ENCODE measurements at regions not wholly inside any gene's neighbourhood (a gene's known extent, or its start where the extent isn't known, plus 50 kb on each side); places are given as distances from the start of the nearest gene placed in this dataset.

- intact Hi-C loops (cut with micrococcal nuclease; ENCODE audit: unreplicated experiment) = no loop called here
- Mint-ChIP-seq H3K4me3 (ENCODE audit: low read depth, unreplicated experiment) (no peak overlapping the region), H3K27me3 (ENCODE audit: unreplicated experiment) (peaks cover 12% of the 10 kb centered on the region), H3K36me3 (ENCODE audit: insufficient read depth, unreplicated experiment) (no peaks in the 10 kb centered on the region), H3K4me1 (ENCODE audit: low read depth, unreplicated experiment) (no peaks in the 10 kb centered on the region), H3K27ac (ENCODE audit: unreplicated experiment) (no peak overlapping the region), H3K9me3 (ENCODE audit: low read depth, unreplicated experiment) (no peaks in the 10 kb centered on the region)
- no peak for TF ChIP-seq CTCF (IDR thresholded peaks at IDR 0.05; ENCODE audit: unreplicated experiment)
- no peak for DNase-seq
- BruUV-seq (replicated peaks) = no TSS peak
- CTCF ChIA-PET = no interaction called here
Observed at GRCh38 chr9:99457406-99457805, 235.3 kb downstream of the SEC61B start.

DNA sequence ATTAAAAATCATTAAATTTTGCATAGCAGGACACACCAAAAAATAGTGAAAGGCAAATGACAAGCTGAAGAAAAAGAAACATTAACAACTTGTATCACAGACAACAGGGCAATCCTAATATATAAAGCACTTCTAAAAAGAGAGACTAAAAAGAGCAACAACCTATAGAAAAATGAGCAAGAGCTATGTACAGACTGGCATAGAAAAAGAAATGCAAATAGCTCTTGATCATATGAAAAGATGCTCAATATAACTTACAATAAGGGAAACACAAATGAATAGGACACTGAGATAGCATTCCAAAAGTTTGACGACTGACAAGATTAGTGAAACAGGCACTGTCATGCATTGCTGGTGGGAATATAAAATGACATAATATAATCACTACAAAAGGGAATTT lies 235.9 kb downstream of the SEC61B start:
- TF ChIP-seq CTCF (IDR thresholded peaks at IDR 0.05; ENCODE audit: unreplicated experiment) = no peak
- peaks cover 12% of the 10 kb centered on the region for H3K27me3 Mint-ChIP-seq (ENCODE audit: unreplicated experiment)
- no peaks in the 10 kb centered on the region for H3K4me1 Mint-ChIP-seq (ENCODE audit: low read depth, unreplicated experiment)
- H3K36me3 Mint-ChIP-seq (ENCODE audit: insufficient read depth, unreplicated experiment) = no peaks in the 10 kb centered on the region
- intact Hi-C loops (cut with micrococcal nuclease; ENCODE audit: unreplicated experiment) = no loop called here
- no peak overlapping the region for H3K4me3 Mint-ChIP-seq (ENCODE audit: low read depth, unreplicated experiment)
- no peak overlapping the region for H3K27ac Mint-ChIP-seq (ENCODE audit: unreplicated experiment)
- no peak for DNase-seq
- no TSS peak for BruUV-seq (replicated peaks)
- H3K9me3 Mint-ChIP-seq (ENCODE audit: low read depth, unreplicated experiment) = no peaks in the 10 kb centered on the region
- CTCF ChIA-PET = no interaction called here

- Mint-ChIP-seq H3K27ac (ENCODE audit: unreplicated experiment) (no peak overlapping the region), H3K9me3 (ENCODE audit: low read depth, unreplicated experiment) (no peaks in the 10 kb centered on the region), H3K27me3 (ENCODE audit: unreplicated experiment) (peaks cover 9% of the 10 kb centered on the region), H3K36me3 (ENCODE audit: insufficient read depth, unreplicated experiment) (no peaks in the 10 kb centered on the region), H3K4me1 (ENCODE audit: low read depth, unreplicated experiment) (no peaks in the 10 kb centered on the region), H3K4me3 (ENCODE audit: low read depth, unreplicated experiment) (no peak overlapping the region)
- no peak for DNase-seq
- CTCF ChIA-PET = no interaction called here
- no peak for TF ChIP-seq CTCF (IDR thresholded peaks at IDR 0.05; ENCODE audit: unreplicated experiment)
- BruUV-seq (replicated peaks) = no TSS peak
- intact Hi-C loops (cut with micrococcal nuclease; ENCODE audit: unreplicated experiment) = no loop called here
Observed at GRCh38 chr9:99459919-99460318, 237.8 kb downstream of the SEC61B start.

DNA sequence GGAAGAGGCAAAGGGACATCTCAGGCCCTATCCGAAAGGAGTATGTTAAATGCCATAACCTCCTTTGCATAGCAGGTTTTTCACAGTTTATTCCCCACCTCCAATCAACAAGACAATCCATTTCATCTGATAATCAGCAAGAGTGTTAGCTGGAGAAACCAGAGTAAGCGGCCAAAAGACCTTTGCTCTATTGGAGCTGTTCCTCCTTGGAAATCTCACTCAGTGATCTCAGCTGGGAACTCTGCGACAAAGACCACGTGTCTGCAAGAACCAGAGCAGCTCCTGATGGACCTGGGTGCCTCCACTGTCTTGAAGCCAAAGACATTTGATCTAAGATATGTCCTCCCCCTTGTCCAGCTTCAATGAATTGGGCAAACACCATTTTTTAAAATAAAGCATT lies 241.0 kb downstream of the SEC61B start:
- Mint-ChIP-seq H3K27ac (ENCODE audit: unreplicated experiment) (no peak overlapping the region), H3K27me3 (ENCODE audit: unreplicated experiment) (no peaks in the 10 kb centered on the region), H3K4me1 (ENCODE audit: low read depth, unreplicated experiment) (no peaks in the 10 kb centered on the region), H3K9me3 (ENCODE audit: low read depth, unreplicated experiment) (no peaks in the 10 kb centered on the region), H3K4me3 (ENCODE audit: low read depth, unreplicated experiment) (no peak overlapping the region), H3K36me3 (ENCODE audit: insufficient read depth, unreplicated experiment) (no peaks in the 10 kb centered on the region)
- TF ChIP-seq CTCF (IDR thresholded peaks at IDR 0.05; ENCODE audit: unreplicated experiment) = no peak
- no peak for DNase-seq
- intact Hi-C loops (cut with micrococcal nuclease; ENCODE audit: unreplicated experiment) = no loop called here
- CTCF ChIA-PET = no interaction called here
- BruUV-seq (replicated peaks) = no TSS peak

DNA sequence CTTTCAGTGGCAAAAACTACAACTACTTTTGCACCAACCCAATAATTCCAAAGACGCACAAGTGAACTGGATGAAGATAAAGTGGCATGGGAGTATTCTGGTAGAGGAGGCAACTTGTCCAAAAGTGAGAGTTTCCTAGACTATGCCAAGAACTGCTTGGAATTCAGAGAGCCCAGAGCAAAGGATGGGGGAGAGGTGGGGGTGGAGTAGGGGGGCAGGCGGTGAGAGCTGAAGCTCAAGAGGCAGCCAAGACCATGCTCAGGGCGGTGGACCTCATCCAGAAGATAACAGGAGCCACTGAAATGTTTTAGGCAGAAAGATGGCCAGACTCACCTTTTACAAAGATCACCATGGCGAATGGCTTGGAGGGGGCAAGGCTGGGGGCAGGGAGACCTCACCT lies 242.5 kb downstream of the SEC61B start:
- BruUV-seq (replicated peaks) = no TSS peak

More for the DNA sequence above, 242.5 kb downstream of the SEC61B start:
- no peaks in the 10 kb centered on the region for H3K9me3 Mint-ChIP-seq (ENCODE audit: low read depth, unreplicated experiment)
- no peaks in the 10 kb centered on the region for H3K27me3 Mint-ChIP-seq (ENCODE audit: unreplicated experiment)
- H3K4me1 Mint-ChIP-seq (ENCODE audit: low read depth, unreplicated experiment) = no peaks in the 10 kb centered on the region
- no peak for TF ChIP-seq CTCF (IDR thresholded peaks at IDR 0.05; ENCODE audit: unreplicated experiment)
- no peak for DNase-seq
- no peaks in the 10 kb centered on the region for H3K36me3 Mint-ChIP-seq (ENCODE audit: insufficient read depth, unreplicated experiment)
- no peak overlapping the region for H3K27ac Mint-ChIP-seq (ENCODE audit: unreplicated experiment)
- H3K4me3 Mint-ChIP-seq (ENCODE audit: low read depth, unreplicated experiment) = no peak overlapping the region
- intact Hi-C loops (cut with micrococcal nuclease; ENCODE audit: unreplicated experiment) = no loop called here
- CTCF ChIA-PET = no interaction called here
